ENCODE measurements at regions not wholly inside any gene's neighbourhood (a gene's known extent, or its start where the extent isn't known, plus 50 kb on each side); places are given as distances from the start of the nearest gene placed in this dataset.
"Not testable (repeated sequence)": the region's sequence is repeated elsewhere in the genome, so short reads cannot be mapped to it uniquely, and the experiment has no call there.

DNA sequence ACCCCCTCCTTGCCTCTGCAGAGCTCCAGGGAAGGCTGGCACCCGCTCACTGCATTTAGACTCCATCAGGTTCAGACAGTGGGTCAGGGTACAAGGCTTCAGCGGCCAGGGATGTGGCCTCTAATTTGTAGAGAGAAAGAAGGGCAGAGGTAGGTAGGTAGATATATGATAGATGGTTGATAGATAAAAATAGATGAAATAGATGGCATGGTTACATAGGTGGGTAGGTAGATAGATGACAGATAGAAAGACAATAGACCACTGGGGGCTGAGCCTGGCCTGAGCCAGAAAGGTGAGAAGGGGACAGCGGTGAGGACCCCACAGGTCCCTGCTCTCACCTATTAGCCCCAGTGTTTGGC lies 126.6 kb downstream of the METRNL start:
- TF ChIP-seq, protein P1, sequence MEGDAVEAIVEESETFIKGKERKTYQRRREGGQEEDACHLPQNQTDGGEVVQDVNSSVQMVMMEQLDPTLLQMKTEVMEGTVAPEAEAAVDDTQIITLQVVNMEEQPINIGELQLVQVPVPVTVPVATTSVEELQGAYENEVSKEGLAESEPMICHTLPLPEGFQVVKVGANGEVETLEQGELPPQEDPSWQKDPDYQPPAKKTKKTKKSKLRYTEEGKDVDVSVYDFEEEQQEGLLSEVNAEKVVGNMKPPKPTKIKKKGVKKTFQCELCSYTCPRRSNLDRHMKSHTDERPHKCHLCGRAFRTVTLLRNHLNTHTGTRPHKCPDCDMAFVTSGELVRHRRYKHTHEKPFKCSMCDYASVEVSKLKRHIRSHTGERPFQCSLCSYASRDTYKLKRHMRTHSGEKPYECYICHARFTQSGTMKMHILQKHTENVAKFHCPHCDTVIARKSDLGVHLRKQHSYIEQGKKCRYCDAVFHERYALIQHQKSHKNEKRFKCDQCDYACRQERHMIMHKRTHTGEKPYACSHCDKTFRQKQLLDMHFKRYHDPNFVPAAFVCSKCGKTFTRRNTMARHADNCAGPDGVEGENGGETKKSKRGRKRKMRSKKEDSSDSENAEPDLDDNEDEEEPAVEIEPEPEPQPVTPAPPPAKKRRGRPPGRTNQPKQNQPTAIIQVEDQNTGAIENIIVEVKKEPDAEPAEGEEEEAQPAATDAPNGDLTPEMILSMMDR (IDR thresholded peaks at IDR 0.05): peak in 1 of 3 experiments; percentile 15
- not testable (repeated sequence) for TF ChIP-seq POLR2AphosphoS5 (IDR thresholded peaks at IDR 0.05; ENCODE audit: insufficient read depth in 1 of 2, low read depth in 1 of 2); POLR2A (IDR thresholded peaks at IDR 0.05)

Data from vagina (tissue), 2 donors.